ENCODE measurements at regions not wholly inside any gene's neighbourhood (a gene's known extent, or its start where the extent isn't known, plus 50 kb on each side); places are given as distances from the start of the nearest gene placed in this dataset.
"Not testable (repeated sequence)": the region's sequence is repeated elsewhere in the genome, so short reads cannot be mapped to it uniquely, and the experiment has no call there.

DNA sequence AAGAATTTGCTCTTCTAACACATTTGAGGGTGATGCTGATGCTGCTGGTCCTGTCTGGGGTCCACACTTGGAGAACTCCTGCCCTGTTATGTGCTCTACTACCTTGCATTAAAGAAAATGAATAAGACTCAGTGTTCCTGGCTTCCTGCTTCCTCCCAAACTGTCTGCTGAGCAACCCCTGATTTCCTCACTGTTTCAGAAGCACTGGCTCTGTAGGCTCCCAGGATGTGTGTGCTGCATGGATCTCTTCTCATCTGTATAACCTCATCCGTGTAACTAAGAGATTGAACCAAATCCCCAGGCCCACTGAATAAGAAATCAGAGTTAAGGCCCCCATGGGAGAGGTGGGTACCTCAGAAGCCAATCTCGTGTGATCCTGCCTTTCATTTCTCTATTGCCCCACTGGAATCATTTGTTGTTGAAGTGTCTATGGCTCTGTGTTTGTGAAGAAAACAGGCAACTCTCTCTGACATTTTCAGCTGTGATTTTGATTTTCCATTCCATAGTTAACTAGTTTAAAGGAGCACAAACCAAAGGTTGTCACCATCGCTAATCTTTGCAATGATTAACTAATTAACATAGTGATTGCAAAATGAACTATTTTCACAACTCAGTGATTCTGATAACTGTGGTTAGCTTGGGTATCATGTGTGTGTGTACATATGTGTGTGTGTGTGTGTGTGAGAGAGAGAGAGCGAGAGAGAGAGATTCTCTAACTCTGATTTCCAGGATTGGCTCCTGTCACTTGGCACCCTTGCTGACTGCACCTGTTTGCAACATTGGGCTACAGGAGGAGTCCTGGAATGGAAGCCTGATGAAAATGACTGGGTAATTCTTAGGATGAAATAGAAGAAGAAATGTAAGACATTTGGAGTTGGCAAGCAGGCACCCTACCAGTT is 196.2 kb downstream of the SLC38A4 start:
- DNase-seq (ENCODE audit: low spot score in 2 of 2) (no peak), FAIRE-seq (no peak)

DNA sequence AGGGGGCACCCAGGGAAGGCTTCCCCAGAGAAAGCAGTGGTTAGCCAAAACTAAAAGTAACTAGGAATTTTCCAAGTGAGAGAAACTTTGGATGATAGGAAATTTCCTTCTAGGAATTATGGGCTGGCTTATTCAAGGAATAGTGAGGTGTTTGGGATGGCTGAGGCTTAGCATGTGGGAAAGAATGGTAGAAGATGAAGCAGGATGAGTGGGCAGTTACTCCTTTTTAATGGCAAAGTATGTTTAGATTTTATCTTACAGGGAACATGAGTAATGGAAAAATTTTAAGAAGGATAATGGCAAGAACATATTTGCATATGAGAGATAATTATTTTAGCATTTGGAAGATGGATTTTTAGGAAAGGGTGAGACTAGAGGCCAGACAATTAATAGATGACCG is 197.6 kb downstream of the SLC38A4 start:
- DNase-seq (ENCODE audit: low spot score in 2 of 2) (no peak), FAIRE-seq (no peak)

DNA sequence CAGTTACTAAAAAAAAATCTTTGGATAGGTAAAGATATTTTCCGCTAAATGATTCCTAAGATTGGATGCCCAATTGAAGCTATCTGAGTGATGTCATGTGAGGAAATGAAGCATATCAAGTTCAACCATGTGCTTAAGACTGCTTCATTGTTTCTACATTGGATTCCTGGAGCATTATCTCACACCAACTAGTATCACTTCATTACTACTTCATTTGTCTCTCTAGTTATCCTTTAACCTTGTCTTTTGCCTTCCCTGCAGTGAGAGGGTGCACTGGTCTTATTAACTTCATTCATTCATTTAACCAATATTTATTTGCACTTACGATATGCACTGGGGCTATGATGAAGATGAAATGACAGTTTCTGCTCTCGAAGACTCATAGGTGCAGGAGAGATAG is 198.1 kb downstream of the SLC38A4 start:
- no peak for FAIRE-seq
- DNase-seq (ENCODE audit: low spot score in 2 of 2): no peak

DNA sequence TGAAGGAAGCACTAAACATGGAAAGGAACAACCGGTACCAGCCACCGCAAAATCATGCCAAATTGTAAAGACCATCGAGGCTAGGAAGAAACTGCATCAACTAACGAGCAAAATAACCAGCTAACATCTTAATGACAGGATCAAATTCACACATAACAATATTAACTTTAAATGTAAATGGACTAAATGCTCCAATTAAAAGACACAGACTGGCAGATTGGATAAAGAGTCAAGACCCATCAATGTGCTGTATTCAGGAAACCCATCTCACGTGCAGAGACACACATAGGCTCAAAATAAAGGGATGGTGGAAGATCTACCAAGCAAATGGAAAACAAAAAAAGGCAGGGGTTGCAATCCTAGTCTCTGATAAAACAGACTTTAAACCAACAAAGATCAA is 206.3 kb downstream of the SLC38A4 start:
- DNase-seq (ENCODE audit: low spot score in 2 of 2); FAIRE-seq: not testable (repeated sequence)

DNA sequence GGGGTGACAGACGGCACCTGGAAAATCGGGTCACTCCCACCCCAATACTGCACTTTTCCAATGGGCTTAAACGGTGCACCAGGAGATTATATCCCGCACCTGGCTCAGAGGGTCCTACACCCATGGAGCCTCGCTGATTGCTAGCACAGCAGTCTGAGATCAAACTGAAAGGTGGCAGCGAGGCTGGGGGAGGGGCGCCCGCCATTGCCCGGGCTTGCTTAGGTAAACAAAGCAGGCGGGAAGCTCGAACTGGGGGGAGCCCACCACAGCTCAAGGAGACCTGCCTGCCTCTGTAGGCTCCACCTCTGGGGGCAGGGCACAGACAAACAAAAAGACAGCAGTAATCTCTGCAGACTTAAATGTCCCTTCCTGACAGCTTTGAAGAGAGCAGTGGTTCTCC is 208.1 kb downstream of the SLC38A4 start:
- FAIRE-seq; DNase-seq (ENCODE audit: low spot score in 2 of 2): not testable (repeated sequence)

DNA sequence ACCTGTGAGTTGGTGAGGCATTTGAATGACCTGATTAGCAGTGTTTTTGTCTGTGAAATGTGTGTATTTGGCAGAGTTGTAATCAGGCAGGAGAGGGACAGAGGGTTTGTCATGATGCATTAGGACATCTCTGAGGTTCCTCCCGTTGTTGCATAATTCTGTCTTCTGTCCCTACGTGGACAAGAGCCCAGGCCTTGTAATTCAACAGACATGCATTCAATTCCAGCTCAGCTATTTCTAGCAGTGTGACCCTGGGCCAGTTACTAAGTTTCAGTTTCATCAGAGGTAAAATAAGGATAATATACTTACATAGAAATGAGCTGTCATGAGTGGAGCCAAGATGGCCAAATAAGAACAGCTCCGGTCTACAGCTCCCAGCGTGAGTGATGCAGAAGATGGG is 208.6 kb downstream of the SLC38A4 start:
- no peak for DNase-seq (ENCODE audit: low spot score in 2 of 2)

DNA sequence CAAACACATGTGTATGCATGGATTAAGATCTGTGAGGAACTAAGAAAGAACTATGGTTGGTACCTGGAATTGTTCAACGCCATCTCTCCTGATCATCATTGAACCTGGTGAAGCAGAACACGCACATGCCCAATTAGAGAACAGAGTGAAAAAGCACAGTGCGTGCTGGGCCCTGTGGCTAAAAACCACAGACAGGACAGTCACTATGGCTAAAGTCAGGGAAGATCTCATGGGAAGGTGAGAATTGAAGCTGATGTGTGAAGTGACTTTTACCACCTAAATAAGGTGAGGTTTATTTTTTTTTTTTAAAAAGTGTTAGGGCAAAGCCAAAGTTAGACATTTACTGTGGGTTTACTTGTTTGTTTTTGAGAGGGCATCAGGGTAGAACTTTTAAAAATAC is 215.0 kb downstream of the SLC38A4 start:
- FAIRE-seq (no peak), DNase-seq (ENCODE audit: low spot score in 2 of 2) (no peak)

More for the DNA sequence above, 208.6 kb downstream of the SLC38A4 start:
- FAIRE-seq: no peak

DNA sequence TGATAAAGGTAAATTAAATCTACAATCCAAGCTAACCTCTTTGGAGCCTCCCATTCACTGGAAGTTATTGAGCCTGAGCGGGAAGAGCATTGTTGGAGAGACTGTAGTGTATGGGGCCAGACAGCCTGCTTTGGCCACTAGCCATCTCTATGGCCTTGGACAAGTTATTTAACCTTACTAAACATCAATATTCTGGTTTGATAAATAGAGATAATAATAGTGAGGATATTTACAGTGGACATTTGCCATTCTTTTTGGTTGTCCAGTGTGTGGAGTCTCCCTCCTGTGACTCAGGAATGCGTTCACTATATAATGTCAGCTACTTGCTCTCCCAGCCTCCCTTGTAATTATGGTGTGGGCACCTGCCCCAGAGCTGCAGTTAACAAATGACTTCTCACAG is 216.1 kb downstream of the SLC38A4 start:
- DNase-seq (ENCODE audit: low spot score in 2 of 2) (no peak), FAIRE-seq (no peak)

DNA sequence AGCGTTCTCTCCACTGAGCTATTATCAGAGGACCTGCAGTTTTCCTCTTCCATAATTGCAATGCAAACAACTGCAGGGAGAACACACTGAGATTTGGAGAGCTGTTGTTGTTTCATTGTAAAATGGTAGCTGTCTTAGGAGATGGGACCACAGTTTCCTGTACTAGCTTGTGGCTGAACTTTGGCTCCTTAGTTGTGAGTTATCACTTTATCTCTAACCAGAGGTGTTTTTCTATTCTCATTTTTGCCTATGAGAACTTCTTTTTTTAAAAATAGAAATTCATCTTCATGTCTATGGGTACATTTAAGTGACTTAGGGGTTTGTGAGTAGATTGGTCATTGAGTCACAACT is 216.5 kb downstream of the SLC38A4 start:
- no peak for DNase-seq (ENCODE audit: low spot score in 2 of 2)
- FAIRE-seq: no peak

DNA sequence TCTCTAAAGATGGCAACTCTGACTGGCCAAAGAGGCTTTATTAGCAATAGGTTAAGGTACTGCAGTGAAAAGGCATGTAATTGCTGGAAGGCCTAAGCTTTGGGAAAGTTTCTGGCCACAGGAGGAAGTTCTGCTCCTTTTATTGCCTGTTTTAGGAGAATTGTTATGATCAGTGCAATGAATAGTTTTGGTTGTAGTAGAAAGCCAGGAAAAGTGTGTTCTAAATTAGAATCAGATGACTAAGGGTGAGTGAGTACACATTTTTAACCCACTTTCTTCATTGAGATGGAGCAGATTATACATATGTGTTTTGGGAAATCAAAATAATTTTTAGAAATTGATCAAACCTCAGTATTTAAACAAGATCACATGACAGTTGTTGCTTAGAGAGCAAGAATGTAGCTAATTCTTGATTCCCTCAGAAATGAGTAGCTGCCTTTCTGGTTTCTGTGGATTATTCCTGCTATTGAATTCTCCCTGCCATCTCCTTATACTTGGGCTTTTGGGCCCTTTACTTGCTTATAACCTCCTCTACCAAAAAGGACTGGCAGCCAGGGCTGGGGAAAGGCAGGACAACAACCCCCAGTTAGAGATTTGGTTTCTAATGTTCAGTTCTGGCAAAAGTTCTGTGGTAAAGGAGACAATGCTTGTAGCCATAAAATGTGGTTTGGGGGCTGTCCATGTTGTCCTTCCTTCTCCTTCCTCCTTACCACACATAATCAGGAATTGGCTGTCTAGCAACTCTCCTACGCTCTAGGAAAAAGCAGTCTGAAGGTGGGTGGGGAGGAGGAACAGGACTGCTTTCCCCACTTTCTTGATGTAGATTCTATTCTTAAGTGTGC is 217.1 kb downstream of the SLC38A4 start:
- DNase-seq (ENCODE audit: low spot score in 2 of 2) (peak in 1 of 2 donors; percentile 16), FAIRE-seq (no peak)

DNA sequence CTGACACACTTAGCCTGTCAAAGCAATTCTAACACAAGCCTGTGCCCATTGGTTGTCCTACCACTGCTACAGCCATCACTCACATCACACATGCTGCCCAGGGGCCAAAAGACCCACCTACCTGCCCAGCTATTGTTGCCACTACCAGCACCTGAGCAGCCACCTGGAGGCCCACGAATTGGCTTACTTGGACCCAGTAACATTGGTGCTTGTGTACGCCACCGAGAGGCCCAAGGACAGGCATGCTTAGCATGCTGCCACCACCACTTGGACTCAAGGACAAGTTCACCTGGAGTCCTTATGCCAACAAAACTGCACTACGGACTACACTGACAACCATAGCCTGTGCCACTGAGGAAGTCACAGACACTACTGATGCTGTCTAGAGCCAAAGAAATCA is 221.1 kb downstream of the SLC38A4 start:
- no peak for FAIRE-seq

DNA sequence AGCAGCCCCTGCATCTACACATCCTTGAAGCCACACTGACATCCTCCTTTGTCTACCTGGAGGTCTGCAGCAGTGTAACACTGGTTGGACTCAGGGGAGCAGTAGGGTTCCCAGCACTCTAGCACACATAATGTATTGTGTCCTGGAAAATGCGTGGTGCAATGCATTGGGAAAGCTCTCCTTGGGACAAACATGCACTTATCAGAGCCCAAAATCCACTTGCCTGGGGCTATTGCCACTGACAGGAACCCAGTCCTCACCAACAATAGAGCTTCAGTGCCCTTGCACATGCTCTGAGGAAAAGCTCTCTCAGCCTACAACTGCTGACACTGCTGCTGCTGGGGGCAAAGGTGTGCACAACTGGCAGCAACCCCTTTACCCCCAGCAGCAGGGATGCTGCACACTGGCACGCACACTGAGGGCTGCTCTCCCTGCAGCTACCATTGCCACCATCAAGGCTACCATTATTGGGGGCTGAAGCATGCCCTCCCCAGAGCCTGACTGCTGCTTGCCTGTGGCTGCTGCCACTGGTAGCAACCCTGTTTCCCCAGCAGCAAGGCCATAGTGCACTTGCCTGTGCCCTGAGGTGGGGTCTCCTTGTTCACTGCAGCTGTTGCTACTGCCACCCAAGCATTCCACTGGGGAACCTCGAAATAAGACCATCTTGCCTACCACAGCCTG is 221.9 kb downstream of the SLC38A4 start:
- DNase-seq (ENCODE audit: low spot score in 2 of 2) (no peak), FAIRE-seq (no peak)

More for the DNA sequence above, 221.1 kb downstream of the SLC38A4 start:
- DNase-seq (ENCODE audit: low spot score in 2 of 2): no peak

DNA sequence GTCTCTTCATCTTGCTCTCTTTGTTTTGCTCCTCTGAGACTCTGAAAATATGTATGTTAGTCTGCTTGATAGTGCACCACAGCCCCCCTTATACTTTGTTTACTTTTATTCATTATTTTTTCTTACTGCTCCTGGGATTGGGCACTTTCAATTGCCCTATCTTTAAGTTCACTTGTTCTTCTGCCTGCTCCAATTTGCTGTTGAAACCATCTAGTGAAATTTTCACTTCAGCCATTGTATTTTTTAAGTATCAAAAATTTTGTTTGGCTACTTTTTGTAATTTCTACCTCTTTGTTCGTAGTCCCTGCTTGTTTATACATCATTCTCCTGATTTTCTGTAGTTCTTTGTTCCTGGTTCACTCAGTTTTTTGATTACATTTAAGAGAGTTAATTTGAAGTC is 223.3 kb downstream of the SLC38A4 start:
- FAIRE-seq: no peak
- no peak for DNase-seq (ENCODE audit: low spot score in 2 of 2)

DNA sequence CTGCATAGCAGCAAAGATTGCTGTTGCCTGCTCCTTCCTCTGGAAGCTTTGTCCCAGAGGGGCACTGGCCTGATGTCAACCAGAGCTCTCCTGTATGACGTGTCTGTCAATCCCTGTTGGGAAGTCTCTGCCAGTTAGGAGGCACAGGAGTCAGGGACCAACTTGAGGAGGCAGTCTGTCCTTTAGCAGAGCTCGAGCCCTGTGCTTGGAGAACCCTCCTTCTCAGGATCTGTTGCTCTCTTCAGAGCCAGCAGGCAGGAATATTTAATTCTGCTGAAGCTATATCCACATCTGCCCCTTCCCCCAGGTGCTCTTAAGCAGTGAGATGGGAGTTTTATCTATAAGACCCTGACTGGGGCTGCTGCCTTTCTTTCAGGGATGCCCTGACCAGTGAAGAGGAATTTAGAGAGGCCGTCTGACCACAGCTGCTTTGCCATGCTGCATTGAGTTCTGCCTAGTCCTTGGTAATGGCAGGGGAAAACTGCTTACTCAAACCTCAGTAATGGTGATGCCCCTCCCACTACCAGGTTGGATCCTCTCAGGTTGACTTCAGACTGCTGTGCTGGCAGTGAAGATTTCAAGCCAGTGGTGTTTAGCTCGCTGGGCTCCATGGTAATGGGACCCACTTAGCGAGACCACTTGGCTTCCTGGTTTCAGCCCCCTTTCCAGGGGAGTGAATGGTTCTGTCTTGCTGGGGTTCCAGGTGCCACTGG is 218.6 kb upstream of the SLC38A2 start:
- DNase-seq (ENCODE audit: low spot score in 2 of 2) (no peak), FAIRE-seq (no peak)

DNA sequence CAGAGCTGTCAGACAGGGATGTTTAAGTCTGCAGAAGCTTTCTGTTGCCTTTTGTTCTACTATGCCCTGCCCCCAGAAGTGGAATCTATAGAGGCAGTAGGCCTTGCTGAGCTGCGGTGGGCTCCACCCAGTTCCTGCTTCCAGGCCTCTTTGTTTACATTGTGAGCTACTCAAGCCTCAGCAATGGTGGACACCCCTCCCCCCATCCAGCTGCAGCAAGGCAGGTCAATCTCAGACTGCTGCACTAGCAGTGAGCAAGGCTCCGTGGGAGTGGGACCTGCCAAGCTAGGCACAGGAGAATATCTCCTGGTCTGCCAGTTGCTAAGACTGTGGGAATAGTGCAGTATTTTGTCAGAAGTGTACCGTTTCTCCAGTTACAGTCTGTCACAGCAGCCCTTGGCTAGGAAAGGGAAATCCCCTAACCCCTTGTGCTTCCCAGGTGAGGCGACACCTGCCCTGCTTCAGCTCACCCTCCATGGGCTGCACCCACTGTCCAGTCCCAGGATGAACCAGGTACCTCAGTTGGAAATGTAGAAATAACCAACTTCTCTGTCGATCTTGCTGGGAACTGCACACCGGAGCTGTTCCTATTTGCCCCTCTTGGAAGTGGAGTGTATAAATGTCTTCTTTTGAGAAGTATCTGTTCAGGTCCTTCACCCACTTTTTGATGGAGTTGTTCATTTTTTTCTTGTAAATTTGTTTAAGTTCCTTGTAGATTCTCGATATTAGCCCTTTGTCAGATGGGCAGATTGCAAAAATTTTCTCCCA is 213.5 kb upstream of the SLC38A2 start:
- FAIRE-seq (no peak), DNase-seq (ENCODE audit: low spot score in 2 of 2) (no peak)

DNA sequence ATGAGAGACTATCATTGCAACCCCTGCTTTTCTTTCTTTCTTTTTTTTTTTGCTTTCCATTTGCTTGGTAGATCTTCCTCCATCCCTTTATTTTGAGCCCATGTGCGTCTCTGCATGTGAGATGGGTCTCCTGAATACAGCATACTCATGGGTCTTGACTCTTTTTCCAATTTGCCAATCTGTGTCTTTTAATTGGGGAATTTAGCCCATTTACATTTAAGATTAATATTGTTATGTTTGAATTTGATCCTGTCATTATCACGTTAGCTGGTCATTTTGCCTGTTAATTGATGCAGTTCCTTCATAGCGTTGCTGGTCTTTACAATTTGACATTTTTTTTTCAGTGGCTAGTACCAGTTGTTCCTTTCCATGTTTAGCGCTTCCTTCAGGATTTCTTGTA is 211.5 kb upstream of the SLC38A2 start:
- not testable (repeated sequence) for FAIRE-seq; DNase-seq (ENCODE audit: low spot score in 2 of 2)

DNA sequence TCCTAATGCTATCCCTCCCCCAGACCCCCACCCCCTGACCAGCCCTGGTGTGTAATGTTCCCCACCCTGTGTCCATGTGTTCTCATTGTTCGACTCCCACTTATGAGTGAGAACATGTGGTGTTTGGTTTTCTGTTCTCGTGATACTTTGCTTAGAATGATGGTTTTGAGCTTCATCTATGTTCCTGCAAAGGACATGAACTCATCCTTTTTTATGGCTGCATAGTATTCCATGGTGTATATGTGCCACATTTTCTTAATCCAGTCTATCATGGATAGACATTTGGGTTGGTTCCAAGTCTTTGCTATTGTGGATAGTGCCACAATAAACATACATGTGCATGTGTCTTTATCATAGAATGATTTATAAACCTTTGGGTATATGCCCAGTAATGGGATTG is 209.4 kb upstream of the SLC38A2 start:
- not testable (repeated sequence) for FAIRE-seq

DNA sequence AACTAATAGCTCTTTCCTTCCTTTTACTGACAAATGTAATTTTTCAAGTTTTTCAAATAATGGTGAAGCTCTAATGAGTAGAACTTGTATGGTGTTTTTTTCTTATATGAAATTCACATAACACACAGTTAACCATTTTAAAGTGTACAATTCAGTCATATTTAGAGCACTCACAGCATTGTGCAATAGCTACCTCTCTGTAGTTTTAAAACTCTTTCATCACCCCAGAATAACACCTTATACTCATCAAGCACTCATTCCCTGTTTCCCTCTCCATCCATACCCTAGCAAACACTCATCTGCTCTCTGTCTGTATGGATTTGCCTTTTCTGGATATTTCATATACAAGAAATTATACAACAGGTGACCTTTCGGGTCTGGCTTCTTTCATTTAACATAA is 207.9 kb upstream of the SLC38A2 start:
- DNase-seq (ENCODE audit: low spot score in 2 of 2) (no peak), FAIRE-seq (no peak)

More for the DNA sequence above, 209.4 kb upstream of the SLC38A2 start:
- not testable (repeated sequence) for DNase-seq (ENCODE audit: low spot score in 2 of 2)

DNA sequence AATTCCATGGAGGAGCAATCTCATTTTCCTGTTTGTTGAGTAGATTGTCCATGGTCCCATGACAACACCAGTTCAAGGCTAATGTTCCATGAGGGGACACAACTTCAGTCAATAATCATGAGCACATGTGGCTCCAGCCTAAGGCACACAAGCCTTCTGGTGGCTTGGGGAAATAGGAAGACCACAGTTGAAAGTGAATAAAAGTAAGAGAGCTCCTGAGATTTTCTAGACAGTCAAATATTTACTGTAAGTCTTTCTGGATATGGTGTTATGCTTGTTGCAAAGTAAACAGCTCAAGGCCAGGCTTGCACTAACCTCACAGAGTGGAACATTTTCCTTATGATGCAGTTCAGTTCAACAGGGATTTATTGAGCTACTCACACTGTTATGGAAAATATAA is 206.9 kb upstream of the SLC38A2 start:
- FAIRE-seq: no peak
- DNase-seq (ENCODE audit: low spot score in 2 of 2): no peak
